Stimulated activated CD4-positive, alpha-beta T cell treated with anti-CD3 and anti-CD28 coated beads, Interleukin-1b, Interleukin-23, amount 100 ng/mL, for 4 hours (primary cell): ENCODE measurements at regions not wholly inside any gene's neighbourhood (a gene's known extent, or its start where the extent isn't known, plus 50 kb on each side); places are given as distances from the start of the nearest gene placed in this dataset.
A peak's percentile ranks its signal among the peaks of the same experiment; 100 is the strongest.
"Not testable (repeated sequence)": the region's sequence is repeated elsewhere in the genome, so short reads cannot be mapped to it uniquely, and the experiment has no call there.

ENCODE experiments used
- DNase-seq, 2 donors: peaks; one replicate each; pipeline ENCODE4 v3.0.0-alpha.2; 2020; ENCODE audit warnings: low read depth in 2 of 2

DNA sequence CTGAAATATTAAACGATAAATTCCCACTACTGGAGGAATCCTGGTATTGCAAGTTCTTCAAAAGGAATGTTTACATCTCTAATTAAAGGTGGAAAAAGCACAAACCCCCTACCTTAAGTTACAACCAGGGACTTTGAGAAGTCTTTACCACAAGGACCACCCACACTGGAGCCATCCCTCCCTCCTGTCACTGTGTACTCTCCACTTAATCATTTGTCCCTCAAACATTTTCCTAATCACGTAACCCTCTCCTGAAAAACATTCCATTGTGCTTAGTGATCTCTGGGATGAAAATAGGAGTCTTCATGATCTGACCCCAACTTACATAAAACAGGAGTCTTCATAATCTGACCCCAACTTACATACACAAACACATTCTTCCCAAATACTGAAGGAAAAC, 85.7 kb downstream of the SUCLG1 start:
- no peak for DNase-seq

DNA sequence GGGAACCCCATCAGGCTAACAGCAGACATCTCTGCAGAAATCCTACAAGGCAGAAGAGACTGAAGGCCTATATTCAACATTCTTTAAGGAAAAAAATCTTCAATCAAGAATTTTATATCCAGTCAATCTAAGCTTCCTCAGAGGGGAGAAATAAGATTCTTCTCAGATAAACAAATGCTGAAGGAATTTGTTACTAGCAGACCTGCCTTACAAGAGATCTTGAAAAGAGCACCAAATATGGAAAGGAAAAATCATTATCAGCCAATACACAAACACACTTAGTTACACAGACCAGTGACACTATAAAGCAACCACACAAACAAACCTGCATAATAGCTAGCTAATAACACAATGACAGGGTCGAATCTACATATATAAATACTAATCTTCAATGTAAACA, 96.5 kb downstream of the SUCLG1 start:
- no peak for DNase-seq

DNA sequence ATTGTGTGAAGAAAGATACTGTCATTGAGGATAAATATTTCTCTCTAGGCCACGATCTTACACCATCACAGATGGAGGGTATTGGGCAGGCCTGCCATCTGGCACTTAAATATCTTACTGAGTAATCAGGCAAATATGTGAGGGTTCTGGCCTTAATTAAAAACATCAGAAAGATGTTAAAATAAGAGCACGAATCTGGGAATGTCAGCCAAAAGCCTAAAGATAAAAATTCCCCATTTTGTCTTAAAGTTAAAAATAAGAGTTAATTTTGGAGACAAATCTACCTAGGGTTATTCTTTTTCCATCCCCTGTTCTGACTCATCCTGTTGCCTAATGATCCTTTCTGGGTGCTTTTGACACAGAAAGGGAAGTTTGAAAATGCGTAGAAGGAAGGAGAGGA, 121.0 kb downstream of the SUCLG1 start:
- no peak for DNase-seq

DNA sequence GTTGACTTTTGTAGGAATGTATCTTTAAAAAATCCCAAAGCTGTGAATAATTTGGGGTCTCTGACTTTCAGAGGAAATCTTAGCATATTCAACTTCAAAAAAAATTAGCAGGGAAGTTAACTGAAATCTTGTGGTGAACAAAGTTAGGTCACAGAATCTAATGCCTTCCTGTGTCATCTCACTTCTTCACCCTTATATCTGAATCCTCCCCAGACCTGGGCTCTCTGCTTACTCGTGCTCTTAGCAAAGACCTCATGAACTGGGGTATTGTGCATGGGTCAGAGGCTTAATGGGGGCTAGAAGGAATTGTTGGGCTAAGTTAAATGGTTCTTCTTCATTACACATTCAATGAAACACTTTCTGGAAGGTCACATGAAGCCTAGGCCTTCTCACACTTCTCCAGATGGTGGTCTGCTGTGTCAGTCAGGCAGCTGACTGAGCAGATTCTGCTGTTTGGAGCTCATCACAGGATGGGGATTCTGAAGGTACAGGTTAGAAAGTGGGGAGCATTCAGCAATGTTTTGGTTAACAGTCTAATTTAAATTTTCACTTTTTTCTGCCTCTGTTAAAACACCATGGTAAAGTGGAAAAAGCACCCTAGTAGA, 131.3 kb downstream of the SUCLG1 start:
- no peak for DNase-seq

DNA sequence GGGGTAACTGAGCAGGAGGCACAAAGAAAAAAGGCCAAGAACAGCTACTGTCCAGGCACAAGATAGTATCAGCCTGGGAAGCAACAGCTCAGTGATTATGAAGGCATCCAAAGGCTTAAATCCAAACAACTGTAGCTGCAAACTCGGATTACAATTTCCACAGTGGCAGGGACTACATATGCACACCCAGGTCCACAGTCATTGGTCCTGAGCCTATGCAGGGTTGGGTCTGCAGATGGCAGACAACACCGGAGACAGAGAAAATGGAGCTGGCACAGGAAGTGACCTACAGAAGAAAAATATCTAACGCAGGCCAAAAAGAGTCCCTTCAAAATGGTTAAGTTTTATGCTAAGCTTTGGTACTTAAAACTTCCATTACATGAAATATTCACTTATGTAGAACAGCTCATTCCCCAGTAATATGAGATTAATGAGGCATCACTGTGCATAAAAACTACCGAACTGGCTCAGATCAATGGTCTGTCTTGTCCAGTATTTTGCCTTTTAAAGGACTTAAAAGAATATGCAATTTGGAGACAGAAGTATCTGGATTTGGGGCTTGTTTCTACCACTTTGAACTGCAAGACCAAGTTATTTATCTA, 132.1 kb downstream of the SUCLG1 start:
- no peak for DNase-seq

DNA sequence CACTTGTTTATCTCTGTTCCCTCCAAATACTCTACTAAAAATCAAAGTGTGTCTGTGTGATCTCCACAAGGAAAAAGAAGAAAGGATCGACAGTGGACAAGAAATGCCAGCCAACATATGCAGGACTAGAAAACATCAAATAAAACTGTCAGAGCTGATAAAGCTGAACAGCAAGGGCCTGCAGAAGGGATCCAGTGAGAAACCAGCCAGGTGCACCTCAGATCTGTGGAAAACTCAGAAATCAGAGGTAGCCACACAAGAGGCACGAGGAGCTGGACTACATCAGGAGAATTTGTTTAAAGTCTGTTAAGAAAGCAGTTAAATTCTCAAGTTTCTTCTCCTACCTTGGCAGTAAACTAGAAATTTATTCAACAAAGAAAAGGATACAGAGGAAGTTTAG, 135.2 kb downstream of the SUCLG1 start:
- DNase-seq, result no peak

DNA sequence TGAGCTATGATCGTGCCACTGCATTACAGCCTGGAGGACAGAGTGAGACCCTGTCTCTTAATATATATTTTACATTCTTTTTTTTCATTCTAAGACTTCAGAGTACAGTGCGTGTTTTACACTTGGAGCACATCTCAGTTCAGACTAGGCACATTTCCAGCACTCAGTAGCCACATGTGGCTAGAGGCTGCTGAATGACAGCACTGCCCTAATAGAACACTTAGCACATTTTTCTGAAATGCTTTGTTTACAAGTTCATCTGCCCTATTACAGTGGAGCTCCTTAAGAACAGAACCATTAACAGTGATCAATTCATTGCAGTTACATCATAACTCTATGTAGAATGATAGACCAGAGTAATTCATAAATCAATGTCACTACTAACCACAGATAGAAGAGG, 138.1 kb downstream of the SUCLG1 start:
- DNase-seq, result no peak

DNA sequence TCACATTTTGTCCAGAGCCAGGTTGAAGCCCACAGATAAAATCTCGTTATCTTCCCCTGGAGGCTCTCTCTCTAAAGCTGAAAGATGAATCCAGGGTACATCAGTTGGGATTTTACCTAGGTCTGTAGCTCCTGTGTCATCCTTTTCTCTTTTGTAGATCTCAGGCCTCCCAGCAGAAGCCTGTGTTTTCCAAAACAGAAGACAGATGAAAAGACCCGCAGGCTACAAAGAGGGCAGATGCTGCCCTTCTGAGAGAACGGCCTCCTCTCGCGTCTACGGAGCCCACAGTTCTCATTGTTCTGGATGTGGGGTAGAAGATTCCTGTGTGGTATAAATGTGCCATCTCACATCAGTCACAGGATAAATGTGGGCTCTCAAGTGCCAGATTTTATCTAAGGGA, 139.5 kb downstream of the SUCLG1 start:
- DNase-seq, result no peak

DNA sequence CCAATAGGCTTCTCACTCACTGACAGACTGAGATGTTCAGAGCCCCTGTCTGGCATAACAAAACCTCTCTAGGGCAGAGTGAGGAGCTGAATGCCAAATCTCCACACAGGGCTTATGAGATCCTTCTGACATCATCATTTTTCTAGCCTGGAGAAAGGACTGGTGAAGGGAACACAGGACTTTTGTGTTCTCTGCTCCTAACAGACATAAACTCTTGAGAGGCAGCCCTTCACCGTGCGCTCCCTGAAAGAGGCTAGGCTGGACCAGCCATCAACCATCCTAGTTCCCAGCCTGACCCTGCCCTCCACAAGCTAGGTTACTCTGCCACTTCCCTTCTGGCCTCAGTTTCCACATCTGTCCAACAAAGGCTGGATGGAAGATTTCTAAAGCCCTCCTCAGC, 141.9 kb downstream of the SUCLG1 start:
- no peak for DNase-seq

DNA sequence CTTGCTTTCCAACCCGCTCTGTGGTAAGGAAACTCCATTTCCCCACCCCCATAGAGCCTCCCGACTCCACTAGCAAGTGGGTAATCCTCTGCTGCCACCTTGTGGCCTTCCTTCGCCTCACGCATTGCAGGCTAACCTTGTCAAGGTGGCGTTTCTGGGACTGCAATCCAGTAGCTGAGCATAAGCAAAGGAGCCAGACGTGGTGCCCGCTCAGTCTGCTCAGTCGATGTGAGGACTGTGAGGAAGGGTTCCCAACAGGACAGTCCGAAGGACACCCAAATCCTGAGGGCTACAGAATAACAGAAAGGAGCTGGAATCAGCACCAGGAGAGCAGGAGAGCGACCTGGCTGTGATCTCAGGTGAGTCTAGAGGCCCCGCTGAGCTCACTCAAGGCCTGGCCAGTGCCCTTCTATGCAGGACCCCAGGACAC, 144.2 kb downstream of the SUCLG1 start:
- DNase-seq, result peak; percentile 65 to 68

DNA sequence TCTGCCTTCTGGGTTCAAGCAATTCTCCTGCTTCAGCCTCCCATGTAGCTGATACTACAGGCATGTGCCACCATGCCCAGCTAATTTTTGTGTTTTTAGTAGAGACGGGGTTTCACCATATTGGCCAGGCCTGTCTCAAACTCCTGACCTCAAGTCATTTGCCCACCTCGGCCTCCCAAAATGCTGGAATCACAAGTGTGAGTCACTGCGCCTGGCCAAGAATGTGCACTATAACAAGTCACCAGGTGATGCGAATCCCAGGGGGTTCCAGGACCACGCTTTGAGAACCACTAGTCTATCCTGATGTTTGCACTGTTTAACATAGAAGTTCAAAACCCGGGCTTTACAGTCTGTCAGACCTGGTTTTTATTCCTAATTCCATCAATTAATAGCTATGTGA, 144.8 kb downstream of the SUCLG1 start:
- DNase-seq, result no peak

DNA sequence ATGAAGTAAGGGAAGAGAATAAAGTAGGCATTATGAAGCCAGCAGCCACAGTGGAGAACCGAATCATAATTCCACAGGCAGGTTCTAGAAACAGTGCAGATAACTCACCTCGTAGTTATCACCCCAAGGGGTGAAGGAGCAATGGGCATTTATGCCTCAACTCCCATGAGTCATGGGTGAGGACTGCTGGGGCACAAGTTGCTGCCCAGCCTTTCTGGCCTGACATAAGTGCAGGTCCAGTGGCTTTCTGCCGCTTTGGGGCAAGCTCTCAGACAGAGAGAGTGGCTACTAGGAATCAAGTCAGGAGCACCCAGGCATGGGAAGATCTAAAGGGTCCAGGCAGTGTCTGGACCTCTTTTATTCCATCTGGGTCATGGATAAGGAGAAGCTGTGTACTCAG, 149.8 kb downstream of the SUCLG1 start:
- DNase-seq, result no peak

DNA sequence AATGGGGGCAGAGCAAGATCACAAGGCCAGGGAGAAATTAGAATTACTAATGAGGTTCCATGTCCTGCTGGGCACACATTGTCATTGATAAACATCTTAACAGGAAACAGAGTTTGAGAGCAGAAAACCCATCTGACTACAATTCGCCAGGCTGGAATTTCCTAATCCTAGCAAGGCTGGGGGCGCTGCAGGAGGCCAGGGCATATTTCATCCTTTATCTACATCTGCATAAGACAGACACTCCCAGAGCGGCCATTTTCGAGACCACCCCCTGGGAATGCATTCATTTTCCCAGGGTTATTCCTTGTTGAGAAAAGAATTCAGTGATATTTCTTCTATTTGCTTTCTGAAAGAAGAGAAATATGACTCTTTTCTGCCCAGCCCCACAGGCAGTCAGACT, 152.7 kb downstream of the SUCLG1 start:
- DNase-seq, result no peak

DNA sequence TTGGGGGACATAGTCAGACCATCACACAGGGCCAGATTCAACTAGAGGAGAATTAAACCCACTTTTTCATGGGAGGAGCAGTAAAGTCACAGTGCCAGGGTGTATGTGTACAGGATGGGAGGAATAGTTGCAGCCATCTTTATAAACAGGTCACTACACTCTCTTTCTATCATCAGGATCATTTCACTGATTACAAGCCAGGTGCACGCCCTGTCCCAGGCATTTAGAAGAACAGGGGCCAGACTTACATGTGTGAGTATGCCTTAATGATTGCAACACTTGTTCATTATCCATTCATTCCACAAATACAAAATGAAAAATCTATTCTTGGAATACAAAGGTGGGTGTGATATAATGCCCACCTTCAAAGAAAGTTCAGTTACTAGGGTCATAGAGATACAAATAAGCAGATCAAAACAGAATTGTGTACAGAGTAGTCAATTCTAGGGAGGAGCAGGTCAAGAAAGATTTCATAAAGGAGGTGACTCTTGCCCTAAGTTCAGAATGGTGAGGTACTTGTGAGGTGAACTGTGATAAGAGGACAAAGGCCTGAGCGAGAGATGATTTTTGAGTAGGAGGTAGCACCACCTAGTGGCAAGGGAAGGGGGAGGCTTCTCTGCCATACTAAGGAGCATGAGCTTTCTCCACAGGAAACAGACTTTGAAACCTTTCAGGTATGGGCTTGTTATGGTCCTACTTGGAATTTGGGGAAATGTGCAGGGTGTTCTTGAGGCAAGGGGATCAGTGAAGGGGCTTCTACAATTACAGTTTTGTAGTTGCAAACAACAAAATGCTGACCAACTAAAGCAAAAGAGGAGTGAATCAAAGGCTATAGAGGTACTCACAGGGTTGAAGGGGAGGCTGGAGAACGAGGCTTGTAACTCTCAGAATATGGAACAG, 156.3 kb downstream of the SUCLG1 start:
- DNase-seq, result peak; percentile 8 to 9

DNA sequence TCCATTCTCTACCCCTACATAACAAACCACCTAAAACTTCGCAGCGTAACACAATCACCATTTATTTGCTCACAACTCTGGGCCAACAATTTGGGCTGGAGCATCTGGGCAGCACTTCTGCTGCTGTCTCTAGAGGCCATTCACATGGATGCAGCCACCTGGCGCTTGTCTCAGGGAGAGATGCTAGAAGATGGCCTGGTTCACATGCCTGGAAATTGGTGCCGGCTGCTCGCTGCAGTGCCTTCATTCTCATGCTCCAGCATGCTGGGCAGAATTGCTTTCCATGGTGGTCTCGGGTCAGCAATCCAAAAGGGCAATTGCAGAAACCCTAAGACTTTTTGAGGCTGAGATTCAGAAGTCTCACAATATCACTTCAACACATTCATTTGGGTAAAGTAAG, 157.4 kb downstream of the SUCLG1 start:
- no peak for DNase-seq

DNA sequence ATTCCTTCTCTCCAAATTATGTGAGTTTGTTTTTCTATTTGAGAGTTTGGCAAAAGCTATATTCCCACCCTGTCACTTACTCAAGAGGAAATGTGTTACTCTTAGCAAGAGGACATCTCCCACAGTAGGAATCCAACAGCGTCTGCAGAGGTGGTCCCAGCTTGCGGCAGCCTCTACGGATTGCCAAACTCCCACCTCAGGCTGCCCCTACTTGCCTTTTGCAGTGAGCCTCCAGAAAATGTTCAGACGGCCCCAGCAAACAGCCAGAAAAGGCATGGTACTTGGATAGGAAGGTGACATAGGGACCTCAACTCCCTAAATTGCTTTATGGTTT, 158.4 kb downstream of the SUCLG1 start:
- DNase-seq, result no peak

DNA sequence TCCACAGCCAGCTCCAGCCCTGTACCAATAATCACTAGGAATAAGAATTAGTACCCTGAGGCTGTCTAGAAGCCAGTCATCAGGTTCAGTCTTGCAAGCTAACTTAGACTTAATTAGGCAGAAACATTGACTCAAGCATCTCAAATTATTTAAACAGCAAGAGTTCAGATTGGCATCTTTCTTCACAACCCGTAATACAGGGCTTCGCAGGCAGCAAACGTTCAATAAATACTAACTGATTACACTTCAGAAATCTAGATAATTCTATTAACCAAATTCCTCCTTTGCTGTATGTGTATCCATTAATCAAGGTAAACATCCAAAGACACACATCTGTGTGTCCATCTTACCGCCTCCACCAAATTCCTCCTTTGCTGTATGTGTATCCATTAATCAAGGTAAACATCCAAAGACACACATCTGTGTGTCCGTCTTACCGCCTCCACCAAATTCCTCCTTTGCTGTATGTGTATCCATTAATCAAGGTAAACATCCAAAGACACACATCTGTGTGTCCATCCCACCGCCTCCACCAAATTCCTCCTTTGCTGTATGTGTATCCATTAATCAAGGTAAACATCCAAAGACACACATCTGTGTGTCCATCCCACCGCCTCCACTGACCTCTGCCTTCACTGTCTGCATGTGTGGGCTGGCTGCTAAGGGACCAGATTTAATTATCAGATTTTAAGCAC, 158.9 kb downstream of the SUCLG1 start:
- not testable (repeated sequence) for DNase-seq

DNA sequence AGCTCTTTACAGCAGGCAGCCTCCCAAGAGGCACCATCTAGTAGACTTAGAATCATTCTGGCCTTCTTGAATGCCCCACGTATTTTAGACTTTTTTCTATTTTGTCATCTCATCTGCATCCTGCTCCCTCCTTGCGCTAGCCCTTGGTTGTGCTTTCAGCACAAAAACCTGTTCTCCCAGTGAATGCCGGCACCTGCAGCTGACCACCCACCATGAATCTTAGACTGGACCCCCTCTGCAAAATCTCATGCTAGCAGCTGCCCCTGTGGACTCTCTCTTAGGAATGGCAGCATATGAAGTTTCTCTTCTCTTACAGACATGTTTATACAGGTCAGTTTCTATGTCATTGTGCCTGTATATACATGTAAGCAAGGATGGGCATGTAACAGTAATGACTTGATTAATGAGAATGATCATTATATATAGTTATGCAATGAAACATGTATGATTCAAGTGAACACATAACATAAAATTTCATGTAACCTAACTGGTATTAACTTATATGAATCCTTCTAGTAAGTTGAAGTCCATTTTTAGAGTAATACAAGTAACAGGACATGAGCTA, 159.8 kb downstream of the SUCLG1 start:
- DNase-seq, result no peak

DNA sequence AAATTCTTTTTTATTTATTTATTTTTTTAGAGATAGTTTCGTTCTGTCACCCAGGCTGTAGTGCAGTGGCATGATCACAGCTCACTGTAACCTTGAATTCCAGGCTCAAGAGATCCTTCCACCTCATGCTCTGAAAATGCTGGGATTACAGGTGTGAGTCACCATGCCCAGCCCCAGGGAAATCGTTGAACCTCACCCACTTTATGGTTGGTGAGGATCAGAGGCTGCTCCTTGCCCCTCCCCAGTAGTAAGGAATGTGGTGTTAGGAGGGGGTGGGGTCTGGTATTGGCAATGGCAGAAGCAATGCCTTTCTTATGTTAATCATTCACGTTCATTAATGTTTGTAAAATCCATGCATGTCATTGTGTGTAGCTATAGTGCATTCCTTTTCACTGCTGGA, 161.9 kb downstream of the SUCLG1 start:
- no peak for DNase-seq

DNA sequence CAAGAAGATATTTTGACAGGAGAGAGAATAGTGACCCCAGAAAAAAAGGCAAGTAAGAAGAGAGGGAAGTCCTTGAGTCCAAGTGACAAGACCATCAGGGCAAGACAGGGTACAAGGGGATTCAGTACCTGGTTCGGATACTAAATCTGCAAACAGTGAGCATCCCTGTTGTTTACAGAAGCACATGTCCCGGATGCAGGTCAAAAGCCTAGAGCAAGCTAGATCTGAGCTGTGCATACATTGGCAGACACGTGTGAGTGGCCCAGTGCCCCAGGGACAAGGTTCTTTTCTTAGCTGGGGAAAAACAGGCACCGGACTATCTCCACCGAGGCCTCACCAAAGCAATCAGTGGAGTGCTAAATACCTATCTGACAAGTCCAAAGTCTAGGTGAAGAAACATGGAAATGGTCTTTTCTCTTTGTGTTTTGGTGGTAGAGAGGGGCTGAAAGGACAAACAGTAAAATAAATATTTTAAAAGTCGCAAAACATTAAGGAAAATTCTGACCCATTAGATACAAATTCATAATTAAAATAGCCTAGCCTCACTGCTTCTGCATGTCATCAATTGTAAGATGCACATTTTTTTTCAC, 165.2 kb downstream of the SUCLG1 start:
- no peak for DNase-seq

DNA sequence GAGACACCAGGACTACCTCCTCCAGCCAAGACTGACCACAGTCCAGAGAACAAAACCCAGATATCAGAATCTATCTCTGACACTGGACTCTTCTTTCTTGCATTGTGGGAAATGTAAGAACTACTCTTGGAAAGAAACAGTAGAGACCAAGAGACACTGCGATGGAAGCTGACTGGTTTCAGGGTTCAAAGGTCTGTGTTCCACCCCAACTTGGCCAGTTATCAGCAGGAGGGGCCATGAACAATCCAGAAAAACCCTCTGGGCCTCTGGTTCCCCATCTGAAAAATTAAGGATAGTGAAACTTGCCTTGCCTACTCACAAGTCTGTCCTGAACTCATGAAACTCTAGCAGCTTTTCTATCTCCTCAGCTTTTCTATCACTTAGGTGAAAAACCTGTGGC, 166.5 kb downstream of the SUCLG1 start:
- no peak for DNase-seq

DNA sequence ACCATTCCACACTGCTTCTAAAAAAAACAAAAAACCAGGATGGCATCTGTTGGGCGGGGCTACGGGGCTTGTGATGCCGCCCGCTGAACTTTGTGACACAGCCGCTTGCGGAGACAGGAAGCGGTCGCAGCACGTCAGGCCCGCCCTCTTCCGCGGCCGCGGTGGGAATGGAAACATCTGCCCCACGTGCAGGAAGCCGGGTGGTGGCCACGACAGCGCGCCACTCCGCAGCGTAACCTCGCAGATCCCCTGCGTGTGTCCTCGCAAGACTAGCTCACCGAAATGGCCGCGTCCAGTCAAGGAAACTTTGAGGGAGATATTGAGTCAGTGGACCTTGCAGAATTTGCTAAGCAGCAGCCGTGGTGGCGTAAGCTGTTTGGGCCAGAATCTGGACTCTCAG, 168.5 kb downstream of the SUCLG1 start:
- DNase-seq, result no peak
